H1 (cell line): ENCODE measurements at regions not wholly inside any gene's neighbourhood (a gene's known extent, or its start where the extent isn't known, plus 50 kb on each side); places are given as distances from the start of the nearest gene placed in this dataset.

Source experiments
- PHF8 ChIP-seq: fragments of 200-600 bp; sonication (generic); conservative IDR thresholded peaks from 2 replicates; pipeline ENCODE4 v1.7.1; 2012; ENCODE audit warnings: low read depth, mild to moderate bottlenecking, inconsistent platforms, low read length, moderate library complexity
- RXRA ChIP-seq: IDR thresholded peaks from 2 replicates; pipeline ENCODE4 v1.6.1; 2011; ENCODE audit warnings: low read depth, mild to moderate bottlenecking, low read length, moderate library complexity; ENCODE audit not compliant: insufficient read depth
- SIX5 ChIP-seq: IDR thresholded peaks from 2 replicates; pipeline ENCODE4 v1.6.1; 2011; ENCODE audit warnings: mild to moderate bottlenecking, low read depth, low read length
- TAF1 ChIP-seq: IDR thresholded peaks from 2 replicates; pipeline ENCODE4 v1.6.1; 2011; ENCODE audit warnings: mild to moderate bottlenecking, low read depth, low read length
- TEAD4 ChIP-seq: IDR thresholded peaks from 2 replicates; pipeline ENCODE4 v1.6.1; 2012; ENCODE audit warnings: low read depth, low read length, inconsistent platforms, mixed read lengths
- TF ChIP-seq, protein P1 (sequence below): fragments of 300-600 bp; sonication (generic); IDR thresholded peaks from 2 replicates; pipeline ENCODE4 v1.7.1; 2012; ENCODE audit warnings: low read length, moderate library complexity, mild to moderate bottlenecking, inconsistent platforms; ENCODE audit not compliant: insufficient replicate concordance
- TF ChIP-seq, protein P2 (sequence below), 3 experiments: IDR thresholded peaks; 1 replicate in 2 of 3; 2 replicates in 1 of 3; pipeline versions ENCODE4 v1.5.1 to v1.6.1; 2011; ENCODE audit warnings: low read length in 3 of 3, mild to moderate bottlenecking in 3 of 3, inconsistent platforms in 2 of 3, low read depth in 1 of 3, moderate library complexity in 1 of 3; ENCODE audit not compliant: insufficient read depth in 1 of 3; ENCODE audit errors: control extremely low read depth in 1 of 3
- TF ChIP-seq, protein P3 (sequence below): IDR thresholded peaks from 2 replicates; pipeline ENCODE4 v1.6.1; 2012; ENCODE audit warnings: low read length, inconsistent platforms

DNA sequence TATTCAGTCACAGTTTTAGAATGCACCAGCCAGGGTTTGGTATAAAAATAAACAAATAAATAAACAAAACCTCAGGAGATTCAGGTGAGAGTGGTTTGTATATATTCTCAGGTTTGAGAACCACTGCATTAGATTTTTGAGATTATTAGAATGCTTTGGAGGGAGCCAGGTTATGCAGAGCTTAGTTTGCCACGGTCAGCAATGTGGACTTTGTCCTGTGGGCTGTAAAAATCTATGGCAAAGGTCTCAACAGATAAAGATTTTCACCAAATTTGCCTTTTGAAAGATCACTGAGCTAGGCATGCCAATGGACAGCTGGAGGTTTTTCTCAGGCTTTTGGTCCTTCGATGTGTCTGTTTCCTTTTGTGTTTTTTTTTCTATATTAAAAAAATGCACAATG, 650.1 kb upstream of the RAG2 start (continued):
- TF ChIP-seq, protein P1, sequence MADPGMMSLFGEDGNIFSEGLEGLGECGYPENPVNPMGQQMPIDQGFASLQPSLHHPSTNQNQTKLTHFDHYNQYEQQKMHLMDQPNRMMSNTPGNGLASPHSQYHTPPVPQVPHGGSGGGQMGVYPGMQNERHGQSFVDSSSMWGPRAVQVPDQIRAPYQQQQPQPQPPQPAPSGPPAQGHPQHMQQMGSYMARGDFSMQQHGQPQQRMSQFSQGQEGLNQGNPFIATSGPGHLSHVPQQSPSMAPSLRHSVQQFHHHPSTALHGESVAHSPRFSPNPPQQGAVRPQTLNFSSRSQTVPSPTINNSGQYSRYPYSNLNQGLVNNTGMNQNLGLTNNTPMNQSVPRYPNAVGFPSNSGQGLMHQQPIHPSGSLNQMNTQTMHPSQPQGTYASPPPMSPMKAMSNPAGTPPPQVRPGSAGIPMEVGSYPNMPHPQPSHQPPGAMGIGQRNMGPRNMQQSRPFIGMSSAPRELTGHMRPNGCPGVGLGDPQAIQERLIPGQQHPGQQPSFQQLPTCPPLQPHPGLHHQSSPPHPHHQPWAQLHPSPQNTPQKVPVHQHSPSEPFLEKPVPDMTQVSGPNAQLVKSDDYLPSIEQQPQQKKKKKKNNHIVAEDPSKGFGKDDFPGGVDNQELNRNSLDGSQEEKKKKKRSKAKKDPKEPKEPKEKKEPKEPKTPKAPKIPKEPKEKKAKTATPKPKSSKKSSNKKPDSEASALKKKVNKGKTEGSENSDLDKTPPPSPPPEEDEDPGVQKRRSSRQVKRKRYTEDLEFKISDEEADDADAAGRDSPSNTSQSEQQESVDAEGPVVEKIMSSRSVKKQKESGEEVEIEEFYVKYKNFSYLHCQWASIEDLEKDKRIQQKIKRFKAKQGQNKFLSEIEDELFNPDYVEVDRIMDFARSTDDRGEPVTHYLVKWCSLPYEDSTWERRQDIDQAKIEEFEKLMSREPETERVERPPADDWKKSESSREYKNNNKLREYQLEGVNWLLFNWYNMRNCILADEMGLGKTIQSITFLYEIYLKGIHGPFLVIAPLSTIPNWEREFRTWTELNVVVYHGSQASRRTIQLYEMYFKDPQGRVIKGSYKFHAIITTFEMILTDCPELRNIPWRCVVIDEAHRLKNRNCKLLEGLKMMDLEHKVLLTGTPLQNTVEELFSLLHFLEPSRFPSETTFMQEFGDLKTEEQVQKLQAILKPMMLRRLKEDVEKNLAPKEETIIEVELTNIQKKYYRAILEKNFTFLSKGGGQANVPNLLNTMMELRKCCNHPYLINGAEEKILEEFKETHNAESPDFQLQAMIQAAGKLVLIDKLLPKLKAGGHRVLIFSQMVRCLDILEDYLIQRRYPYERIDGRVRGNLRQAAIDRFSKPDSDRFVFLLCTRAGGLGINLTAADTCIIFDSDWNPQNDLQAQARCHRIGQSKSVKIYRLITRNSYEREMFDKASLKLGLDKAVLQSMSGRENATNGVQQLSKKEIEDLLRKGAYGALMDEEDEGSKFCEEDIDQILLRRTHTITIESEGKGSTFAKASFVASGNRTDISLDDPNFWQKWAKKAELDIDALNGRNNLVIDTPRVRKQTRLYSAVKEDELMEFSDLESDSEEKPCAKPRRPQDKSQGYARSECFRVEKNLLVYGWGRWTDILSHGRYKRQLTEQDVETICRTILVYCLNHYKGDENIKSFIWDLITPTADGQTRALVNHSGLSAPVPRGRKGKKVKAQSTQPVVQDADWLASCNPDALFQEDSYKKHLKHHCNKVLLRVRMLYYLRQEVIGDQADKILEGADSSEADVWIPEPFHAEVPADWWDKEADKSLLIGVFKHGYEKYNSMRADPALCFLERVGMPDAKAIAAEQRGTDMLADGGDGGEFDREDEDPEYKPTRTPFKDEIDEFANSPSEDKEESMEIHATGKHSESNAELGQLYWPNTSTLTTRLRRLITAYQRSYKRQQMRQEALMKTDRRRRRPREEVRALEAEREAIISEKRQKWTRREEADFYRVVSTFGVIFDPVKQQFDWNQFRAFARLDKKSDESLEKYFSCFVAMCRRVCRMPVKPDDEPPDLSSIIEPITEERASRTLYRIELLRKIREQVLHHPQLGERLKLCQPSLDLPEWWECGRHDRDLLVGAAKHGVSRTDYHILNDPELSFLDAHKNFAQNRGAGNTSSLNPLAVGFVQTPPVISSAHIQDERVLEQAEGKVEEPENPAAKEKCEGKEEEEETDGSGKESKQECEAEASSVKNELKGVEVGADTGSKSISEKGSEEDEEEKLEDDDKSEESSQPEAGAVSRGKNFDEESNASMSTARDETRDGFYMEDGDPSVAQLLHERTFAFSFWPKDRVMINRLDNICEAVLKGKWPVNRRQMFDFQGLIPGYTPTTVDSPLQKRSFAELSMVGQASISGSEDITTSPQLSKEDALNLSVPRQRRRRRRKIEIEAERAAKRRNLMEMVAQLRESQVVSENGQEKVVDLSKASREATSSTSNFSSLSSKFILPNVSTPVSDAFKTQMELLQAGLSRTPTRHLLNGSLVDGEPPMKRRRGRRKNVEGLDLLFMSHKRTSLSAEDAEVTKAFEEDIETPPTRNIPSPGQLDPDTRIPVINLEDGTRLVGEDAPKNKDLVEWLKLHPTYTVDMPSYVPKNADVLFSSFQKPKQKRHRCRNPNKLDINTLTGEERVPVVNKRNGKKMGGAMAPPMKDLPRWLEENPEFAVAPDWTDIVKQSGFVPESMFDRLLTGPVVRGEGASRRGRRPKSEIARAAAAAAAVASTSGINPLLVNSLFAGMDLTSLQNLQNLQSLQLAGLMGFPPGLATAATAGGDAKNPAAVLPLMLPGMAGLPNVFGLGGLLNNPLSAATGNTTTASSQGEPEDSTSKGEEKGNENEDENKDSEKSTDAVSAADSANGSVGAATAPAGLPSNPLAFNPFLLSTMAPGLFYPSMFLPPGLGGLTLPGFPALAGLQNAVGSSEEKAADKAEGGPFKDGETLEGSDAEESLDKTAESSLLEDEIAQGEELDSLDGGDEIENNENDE, result no peak
- TF ChIP-seq, protein P2, sequence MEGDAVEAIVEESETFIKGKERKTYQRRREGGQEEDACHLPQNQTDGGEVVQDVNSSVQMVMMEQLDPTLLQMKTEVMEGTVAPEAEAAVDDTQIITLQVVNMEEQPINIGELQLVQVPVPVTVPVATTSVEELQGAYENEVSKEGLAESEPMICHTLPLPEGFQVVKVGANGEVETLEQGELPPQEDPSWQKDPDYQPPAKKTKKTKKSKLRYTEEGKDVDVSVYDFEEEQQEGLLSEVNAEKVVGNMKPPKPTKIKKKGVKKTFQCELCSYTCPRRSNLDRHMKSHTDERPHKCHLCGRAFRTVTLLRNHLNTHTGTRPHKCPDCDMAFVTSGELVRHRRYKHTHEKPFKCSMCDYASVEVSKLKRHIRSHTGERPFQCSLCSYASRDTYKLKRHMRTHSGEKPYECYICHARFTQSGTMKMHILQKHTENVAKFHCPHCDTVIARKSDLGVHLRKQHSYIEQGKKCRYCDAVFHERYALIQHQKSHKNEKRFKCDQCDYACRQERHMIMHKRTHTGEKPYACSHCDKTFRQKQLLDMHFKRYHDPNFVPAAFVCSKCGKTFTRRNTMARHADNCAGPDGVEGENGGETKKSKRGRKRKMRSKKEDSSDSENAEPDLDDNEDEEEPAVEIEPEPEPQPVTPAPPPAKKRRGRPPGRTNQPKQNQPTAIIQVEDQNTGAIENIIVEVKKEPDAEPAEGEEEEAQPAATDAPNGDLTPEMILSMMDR (IDR thresholded peaks at IDR 0.05; ENCODE audit: control extremely low read depth in 1 of 3, insufficient read depth in 1 of 3, low read depth in 1 of 3, low read length in 3 of 3), result no peak
- TF ChIP-seq RXRA (no peak), TAF1 (no peak), PHF8 (no peak), TEAD4 (no peak), SIX5 (no peak)
- TF ChIP-seq, protein P3, sequence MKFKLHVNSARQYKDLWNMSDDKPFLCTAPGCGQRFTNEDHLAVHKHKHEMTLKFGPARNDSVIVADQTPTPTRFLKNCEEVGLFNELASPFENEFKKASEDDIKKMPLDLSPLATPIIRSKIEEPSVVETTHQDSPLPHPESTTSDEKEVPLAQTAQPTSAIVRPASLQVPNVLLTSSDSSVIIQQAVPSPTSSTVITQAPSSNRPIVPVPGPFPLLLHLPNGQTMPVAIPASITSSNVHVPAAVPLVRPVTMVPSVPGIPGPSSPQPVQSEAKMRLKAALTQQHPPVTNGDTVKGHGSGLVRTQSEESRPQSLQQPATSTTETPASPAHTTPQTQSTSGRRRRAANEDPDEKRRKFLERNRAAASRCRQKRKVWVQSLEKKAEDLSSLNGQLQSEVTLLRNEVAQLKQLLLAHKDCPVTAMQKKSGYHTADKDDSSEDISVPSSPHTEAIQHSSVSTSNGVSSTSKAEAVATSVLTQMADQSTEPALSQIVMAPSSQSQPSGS, result no peak
